GM23248 (cell line): ENCODE measurements at regions not wholly inside any gene's neighbourhood (a gene's known extent, or its start where the extent isn't known, plus 50 kb on each side); places are given as distances from the start of the nearest gene placed in this dataset.

Experiments
- DNase-seq: peaks from one replicate; pipeline ENCODE4 v3.0.0-alpha.2; 2015
- H2AFZ ChIP-seq: fragments of 200-600 bp; sonication (generic); 2 replicates; pipeline ENCODE4 v1.6.1; 2016; ENCODE audit warnings: antibody characterized with exemption
- H3F3A ChIP-seq: fragments of 200-600 bp; sonication (generic); 2 replicates; pipeline ENCODE4 v1.6.1; 2016; ENCODE audit warnings: mild to moderate bottlenecking, antibody characterized with exemption, mixed run types; ENCODE audit not compliant: insufficient read depth
- H3K27ac ChIP-seq: fragments of 200-600 bp; sonication (generic); 2 replicates; pipeline ENCODE4 v1.5.1; 2016; ENCODE audit warnings: mild to moderate bottlenecking
- H3K27me3 ChIP-seq: fragments of 200-600 bp; sonication (generic); replicated peaks from 2 replicates; pipeline ENCODE4 v1.6.1; 2016; ENCODE audit warnings: mild to moderate bottlenecking; ENCODE audit not compliant: insufficient read depth
- H3K36me3 ChIP-seq: fragments of 200-600 bp; sonication (generic); 2 replicates; pipeline ENCODE4 v1.6.1; 2016; ENCODE audit warnings: low read depth, mild to moderate bottlenecking
- H3K4me1 ChIP-seq: fragments of 200-600 bp; sonication (generic); 2 replicates; pipeline ENCODE4 v1.6.1; 2016; ENCODE audit warnings: mild to moderate bottlenecking; ENCODE audit not compliant: insufficient read depth
- H3K4me2 ChIP-seq: fragments of 200-600 bp; sonication (generic); one replicate; pipeline ENCODE4 v1.6.1; 2016; ENCODE audit warnings: mild to moderate bottlenecking; ENCODE audit not compliant: unreplicated experiment
- H3K4me3 ChIP-seq: fragments of 200-600 bp; sonication (generic); 2 replicates; pipeline ENCODE4 v1.5.1; 2016; ENCODE audit warnings: mild to moderate bottlenecking
- H3K79me2 ChIP-seq: fragments of 200-600 bp; sonication (generic); 2 replicates; pipeline ENCODE4 v1.6.1; 2016; ENCODE audit warnings: mild to moderate bottlenecking; ENCODE audit not compliant: insufficient read depth
- H3K9ac ChIP-seq: fragments of 200-600 bp; sonication (generic); 2 replicates; pipeline ENCODE4 v1.6.1; 2016; ENCODE audit warnings: mild to moderate bottlenecking
- H3K9me2 ChIP-seq: fragments of 200-600 bp; sonication (generic); 2 replicates; pipeline ENCODE4 v1.6.1; 2016; ENCODE audit warnings: mixed run types, mild to moderate bottlenecking, moderate library complexity; ENCODE audit not compliant: insufficient read depth
- H3K9me3 ChIP-seq: fragments of 200-600 bp; sonication (generic); one replicate; pipeline ENCODE4 v1.6.1; 2017; ENCODE audit warnings: low read depth
- H4K20me1 ChIP-seq: fragments of 200-600 bp; sonication (generic); 2 replicates; pipeline ENCODE4 v1.6.0; 2016; ENCODE audit not compliant: insufficient read depth
- EZH2 ChIP-seq: fragments of 200-600 bp; sonication (generic); IDR thresholded peaks from 2 replicates; pipeline ENCODE4 v1.6.1; 2018; ENCODE audit warnings: antibody characterized with exemption, mild to moderate bottlenecking; ENCODE audit not compliant: insufficient read depth, poor library complexity, severe bottlenecking
- EZH2phosphoT487 ChIP-seq: fragments of 200-600 bp; sonication (generic); IDR thresholded peaks from 2 replicates; pipeline ENCODE4 v1.6.1; 2018; ENCODE audit warnings: antibody characterized with exemption, moderate library complexity, mild to moderate bottlenecking, low read depth; ENCODE audit not compliant: insufficient read depth
- WGBS, 2 experiments: methylation state at CpG; one replicate each; pipeline ENCODE4 v1.1.6; 2015 to 2017; ENCODE audit warnings: low lambda C conversion rate in 2 of 2, low coverage in 1 of 2; ENCODE audit errors: missing lambda C conversion rate in 2 of 2; 5-methylcytosine and 5-hydroxymethylcytosine counted together
- in situ Hi-C: fragments of 300-500 bp; cut with MboI; formaldehyde crosslinking; loops from 2 replicates; pipeline ENCODE4 v1.15.0; 2020

DNA sequence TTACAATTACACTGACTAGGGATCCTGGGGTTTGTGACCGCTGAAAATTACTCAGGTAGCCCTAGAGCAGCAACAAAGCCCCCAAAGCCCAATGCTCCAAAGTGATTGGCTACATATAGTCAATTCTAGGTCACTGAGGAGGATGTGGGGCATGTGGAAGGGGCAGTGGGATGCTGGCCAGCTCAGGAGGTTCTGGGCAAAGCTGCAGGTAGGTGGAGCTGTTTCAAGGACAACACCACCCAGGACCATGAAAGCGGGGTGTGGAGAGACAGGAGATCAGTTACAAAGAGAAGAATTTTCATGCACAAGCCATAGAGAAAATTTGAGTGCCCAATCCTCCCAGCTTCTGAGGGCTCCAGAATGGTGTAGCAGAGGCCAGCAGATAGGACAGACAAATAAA lies 75.0 kb upstream of the CCDC85A start:
- Histone ChIP-seq H3K27me3 (no peaks in the 10 kb centered on the region; the same call in 1 of the 2 replicates), H3F3A (no peaks in the 10 kb centered on the region), H3K4me1 (no peaks in the 10 kb centered on the region), H3K27ac (no peak overlapping the region), H3K79me2 (no peaks in the 10 kb centered on the region), H3K4me2 (no peak overlapping the region), H3K4me3 (no peak overlapping the region), H3K36me3 (no peaks in the 10 kb centered on the region), H3K9me2 (no peaks in the 10 kb centered on the region), H3K9ac (no peak overlapping the region), H3K9me3 (no peaks in the 10 kb centered on the region), H4K20me1 (no peaks in the 10 kb centered on the region), H2AFZ (no peak overlapping the region)
- in situ Hi-C loops: no loop called here
- WGBS, 2 experiments: 59 to 64% methylated on average over 2 of the region's 2 CpGs
- TF ChIP-seq EZH2 (no peak), EZH2phosphoT487 (no peak)
- DNase-seq: no peak

GRCh38 chr2:56109994-56110393 lies 73.8 kb upstream of the CCDC85A start:
- Histone ChIP-seq H3K27me3 (no peaks in the 10 kb centered on the region; the same call in 1 of the 2 replicates), H3K36me3 (no peaks in the 10 kb centered on the region), H3F3A (no peaks in the 10 kb centered on the region), H4K20me1 (no peaks in the 10 kb centered on the region), H3K27ac (no peak overlapping the region), H3K4me2 (no peak overlapping the region), H3K9ac (no peak overlapping the region), H3K4me1 (no peaks in the 10 kb centered on the region), H3K4me3 (no peak overlapping the region), H3K79me2 (no peaks in the 10 kb centered on the region), H2AFZ (no peak overlapping the region), H3K9me3 (no peaks in the 10 kb centered on the region), H3K9me2 (no peaks in the 10 kb centered on the region)
- TF ChIP-seq EZH2 (no peak), EZH2phosphoT487 (no peak)
- no peak for DNase-seq
- in situ Hi-C loops: no loop called here

- Histone ChIP-seq H2AFZ (no peak overlapping the region), H3K4me1 (no peaks in the 10 kb centered on the region)
These were observed 70.3 kb upstream of the CCDC85A start for GRCh38 chr2:56113382-56113975.

GRCh38 chr2:56117764-56118163 lies 66.0 kb upstream of the CCDC85A start:
- TF ChIP-seq EZH2 (no peak), EZH2phosphoT487 (no peak)
- no peak overlapping the region for H3K4me3 ChIP-seq
- H3K9ac ChIP-seq: no peak overlapping the region
- in situ Hi-C loops: no loop called here
- H4K20me1 ChIP-seq: no peaks in the 10 kb centered on the region
- H3K9me2 ChIP-seq: no peaks in the 10 kb centered on the region
- no peaks in the 10 kb centered on the region for H3F3A ChIP-seq
- H3K27ac ChIP-seq: no peak overlapping the region
- no peak overlapping the region for H2AFZ ChIP-seq
- no peak overlapping the region for H3K4me2 ChIP-seq
- no peaks in the 10 kb centered on the region for H3K79me2 ChIP-seq
- H3K36me3 ChIP-seq: no peaks in the 10 kb centered on the region
- no peaks in the 10 kb centered on the region for H3K4me1 ChIP-seq
- WGBS, 2 experiments: 73 to 74% methylated on average over 4 of the region's 4 CpGs
- peaks cover 15% of the 10 kb centered on the region for H3K27me3 ChIP-seq
- no peaks in the 10 kb centered on the region for H3K9me3 ChIP-seq
- DNase-seq: no peak

More at GRCh38 chr2:56113382-56113975, 70.3 kb upstream of the CCDC85A start:
- Histone ChIP-seq H3K79me2 (no peaks in the 10 kb centered on the region), H3K9ac (no peak overlapping the region), H3K36me3 (no peaks in the 10 kb centered on the region), H3K9me3 (no peaks in the 10 kb centered on the region), H3K4me3 (no peak overlapping the region), H3K4me2 (no peak overlapping the region), H4K20me1 (no peaks in the 10 kb centered on the region), H3K9me2 (no peaks in the 10 kb centered on the region), H3K27ac (no peak overlapping the region), H3F3A (no peaks in the 10 kb centered on the region), H3K27me3 (peaks cover 12% of the 10 kb centered on the region)
- DNase-seq: no peak
- in situ Hi-C loops: no loop called here
- 8% methylated on average over 4 of the region's 4 CpGs for WGBS, 2 experiments
- TF ChIP-seq EZH2phosphoT487: no peak
- no peak for TF ChIP-seq EZH2

DNA sequence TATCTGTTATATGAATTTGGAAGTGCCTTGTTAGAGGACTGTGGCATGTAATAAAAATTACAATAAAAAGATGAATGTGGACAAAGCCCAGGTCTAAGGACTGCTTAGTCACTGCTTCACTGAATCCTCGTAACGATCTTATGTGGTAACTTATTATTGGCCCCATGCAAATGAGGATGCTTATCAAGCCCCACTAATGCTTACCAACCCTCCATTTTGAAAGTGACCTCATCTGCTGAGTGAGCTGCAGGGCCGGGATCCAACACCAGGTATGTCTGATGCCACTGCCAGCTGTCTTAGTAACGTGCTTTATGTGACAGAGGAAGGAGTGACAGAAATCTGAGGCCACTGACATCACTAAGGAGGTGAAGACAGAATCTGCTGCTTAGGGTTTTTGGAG lies 65.3 kb upstream of the CCDC85A start:
- H2AFZ ChIP-seq: no peak overlapping the region
- H3K4me2 ChIP-seq: no peak overlapping the region
- no peaks in the 10 kb centered on the region for H3K4me1 ChIP-seq
- H3F3A ChIP-seq: no peaks in the 10 kb centered on the region
- H3K27me3 ChIP-seq: peaks cover 18% of the 10 kb centered on the region
- H3K79me2 ChIP-seq: no peaks in the 10 kb centered on the region
- DNase-seq: no peak
- in situ Hi-C loops: no loop called here
- no peak for TF ChIP-seq EZH2phosphoT487
- TF ChIP-seq EZH2: no peak
- no peaks in the 10 kb centered on the region for H3K36me3 ChIP-seq
- H4K20me1 ChIP-seq: no peaks in the 10 kb centered on the region
- H3K4me3 ChIP-seq: no peak overlapping the region
- no peaks in the 10 kb centered on the region for H3K9me2 ChIP-seq
- WGBS, 2 experiments: 61 to 64% methylated on average over 4 of the region's 4 CpGs
- no peak overlapping the region for H3K9ac ChIP-seq
- no peak overlapping the region for H3K27ac ChIP-seq
- no peaks in the 10 kb centered on the region for H3K9me3 ChIP-seq
